Mesenchymal stem cell (in vitro differentiated cells and primary cell): ENCODE measurements at regions not wholly inside any gene's neighbourhood (a gene's known extent, or its start where the extent isn't known, plus 50 kb on each side); places are given as distances from the start of the nearest gene placed in this dataset.

Experiments used
- DNase-seq: peaks from one replicate; pipeline ENCODE4 v3.0.0-alpha.2; 2013
- H2AFZ ChIP-seq: one replicate; pipeline ENCODE4 v1.6.1; 2013; ENCODE audit warnings: low read depth, mild to moderate bottlenecking, control low read depth, inconsistent platforms, low read length, moderate library complexity
- H2AK5ac ChIP-seq: 2 replicates; pipeline ENCODE4 v1.6.1; 2013; ENCODE audit warnings: low read length, moderate library complexity, mild to moderate bottlenecking, inconsistent platforms; ENCODE audit not compliant: severe bottlenecking
- H2BK120ac ChIP-seq: one replicate; pipeline ENCODE4 v1.6.1; 2013; ENCODE audit warnings: low read depth, mild to moderate bottlenecking, inconsistent platforms, low read length, moderate library complexity
- H2BK12ac ChIP-seq, 2 experiments: one replicate each; pipeline ENCODE4 v1.6.1; 2013; ENCODE audit warnings: inconsistent platforms in 2 of 2, low read length in 2 of 2, mild to moderate bottlenecking in 2 of 2, moderate library complexity in 2 of 2, control low read depth in 1 of 2
- H2BK15ac ChIP-seq: one replicate; pipeline ENCODE4 v1.6.1; 2013; ENCODE audit warnings: mild to moderate bottlenecking, low read depth, inconsistent platforms; ENCODE audit not compliant: poor library complexity, severe bottlenecking
- H2BK5ac ChIP-seq: 2 replicates; pipeline ENCODE4 v1.6.1; 2013; ENCODE audit warnings: low read depth, mild to moderate bottlenecking, low read length, control low read depth, inconsistent platforms; ENCODE audit not compliant: poor library complexity, severe bottlenecking
- H3K14ac ChIP-seq, 2 experiments: one replicate each; pipeline ENCODE4 v1.6.1; 2013; ENCODE audit warnings: inconsistent platforms in 2 of 2, low read length in 2 of 2, control low read depth in 1 of 2, mild to moderate bottlenecking in 1 of 2, moderate library complexity in 1 of 2
- H3K18ac ChIP-seq, 2 experiments: one replicate each; pipeline ENCODE4 v1.6.1; 2013; ENCODE audit warnings: inconsistent platforms in 2 of 2, low read length in 2 of 2, control low read depth in 1 of 2, low read depth in 1 of 2, mild to moderate bottlenecking in 1 of 2
- H3K23ac ChIP-seq, 2 experiments: one replicate each; pipeline ENCODE4 v1.6.1; 2013; ENCODE audit warnings: inconsistent platforms in 2 of 2, low read length in 2 of 2, mild to moderate bottlenecking in 2 of 2, moderate library complexity in 2 of 2, control low read depth in 1 of 2
- H3K27ac ChIP-seq: 2 replicates; pipeline ENCODE4 v1.5.1; 2013; ENCODE audit warnings: mild to moderate bottlenecking, moderate library complexity, low read length, control low read depth, inconsistent platforms; ENCODE audit not compliant: poor library complexity, severe bottlenecking
- H3K27me3 ChIP-seq, 2 experiments: 2 replicates each; pipeline versions ENCODE4 v1.6.1 to v1.7.0; 2013; ENCODE audit warnings: low read length in 2 of 2, mild to moderate bottlenecking in 2 of 2, moderate library complexity in 2 of 2, control low read depth in 1 of 2, inconsistent platforms in 1 of 2; ENCODE audit not compliant: control insufficient read depth in 1 of 2, insufficient read depth in 1 of 2
- H3K36me3 ChIP-seq, 2 experiments: 2 replicates each; pipeline versions ENCODE4 v1.6.1 to v1.7.0; 2013; ENCODE audit warnings: low read length in 2 of 2, control low read depth in 1 of 2, inconsistent platforms in 1 of 2, low read depth in 1 of 2, mild to moderate bottlenecking in 1 of 2; ENCODE audit not compliant: insufficient read depth in 2 of 2, control insufficient read depth in 1 of 2
- H3K4ac ChIP-seq, 2 experiments: one replicate each; pipeline ENCODE4 v1.6.1; 2013; ENCODE audit warnings: inconsistent platforms in 2 of 2, low read length in 2 of 2, mild to moderate bottlenecking in 2 of 2, moderate library complexity in 2 of 2, control low read depth in 1 of 2, low read depth in 1 of 2
- H3K4me1 ChIP-seq: 2 replicates; pipeline ENCODE4 v1.6.1; 2013; ENCODE audit warnings: low read depth, low read length, control low read depth; ENCODE audit not compliant: control insufficient read depth, insufficient read depth
- H3K4me2 ChIP-seq: 2 replicates; pipeline ENCODE4 v1.6.1; 2013; ENCODE audit warnings: low read length, mild to moderate bottlenecking, inconsistent platforms; ENCODE audit not compliant: poor library complexity, severe bottlenecking
- H3K4me3 ChIP-seq, 2 experiments: 2 replicates each; pipeline versions ENCODE4 v1.5.1 to v1.7.0; 2013; ENCODE audit warnings: low read length in 2 of 2, mild to moderate bottlenecking in 2 of 2, control low read depth in 1 of 2, low read depth in 1 of 2; ENCODE audit not compliant: insufficient read depth in 1 of 2
- H3K79me1 ChIP-seq: replicated peaks from 2 replicates; pipeline ENCODE4 v1.6.1; 2013; ENCODE audit warnings: mild to moderate bottlenecking, control low read depth, low read length, inconsistent platforms; ENCODE audit not compliant: poor library complexity, severe bottlenecking
- H3K9ac ChIP-seq: 2 replicates; pipeline ENCODE4 v1.7.0; 2013; ENCODE audit warnings: mild to moderate bottlenecking, low read length, moderate library complexity
- H3K9me3 ChIP-seq: 2 replicates; pipeline ENCODE4 v1.7.0; 2013; ENCODE audit warnings: mild to moderate bottlenecking, low read length; ENCODE audit not compliant: control insufficient read depth
- H4K8ac ChIP-seq: one replicate; pipeline ENCODE4 v1.6.1; 2013; ENCODE audit warnings: inconsistent platforms, mild to moderate bottlenecking, low read length, moderate library complexity
- H4K91ac ChIP-seq: one replicate; pipeline ENCODE4 v1.6.1; 2013; ENCODE audit warnings: mild to moderate bottlenecking, low read length, inconsistent platforms
- WGBS: methylation state at CpG from one replicate; pipeline ENCODE4 v1.1.7; 2013; ENCODE audit warnings: mixed read lengths; 5-methylcytosine and 5-hydroxymethylcytosine counted together

GRCh38 chr11:129264114-129264513 is 72.0 kb upstream of the ARHGAP32 start:
- H3K4me1 ChIP-seq = no peaks in the 10 kb centered on the region
- no peak overlapping the region for H3K4me3 ChIP-seq
- no peaks in the 10 kb centered on the region for H3K27me3 ChIP-seq
- WGBS = no CpG with 5 or more reads among the region's 2 CpGs
- H3K4me2 ChIP-seq = no peak overlapping the region
- no peak overlapping the region for H2BK12ac ChIP-seq
- H3K9ac ChIP-seq = no peak overlapping the region
- no peak overlapping the region for H2BK5ac ChIP-seq
- no peak overlapping the region for H3K27ac ChIP-seq
- H2BK15ac ChIP-seq = no peak overlapping the region
- no peak overlapping the region for H2AFZ ChIP-seq
- DNase-seq = no peak
- H3K18ac ChIP-seq = no peak overlapping the region
- no peak overlapping the region for H4K91ac ChIP-seq
- peaks cover 0 to 4% of the 10 kb centered on the region in 2 experiments for H3K36me3 ChIP-seq
- peaks cover 19% of the 10 kb centered on the region for H3K79me1 ChIP-seq
- no peaks in the 10 kb centered on the region for H3K9me3 ChIP-seq
- no peak overlapping the region for H4K8ac ChIP-seq
- H2AK5ac ChIP-seq = no peak overlapping the region
- H3K4ac ChIP-seq = no peak overlapping the region
- no peak overlapping the region for H2BK120ac ChIP-seq
- no peak overlapping the region for H3K14ac ChIP-seq
- H3K23ac ChIP-seq = no peak overlapping the region

DNA sequence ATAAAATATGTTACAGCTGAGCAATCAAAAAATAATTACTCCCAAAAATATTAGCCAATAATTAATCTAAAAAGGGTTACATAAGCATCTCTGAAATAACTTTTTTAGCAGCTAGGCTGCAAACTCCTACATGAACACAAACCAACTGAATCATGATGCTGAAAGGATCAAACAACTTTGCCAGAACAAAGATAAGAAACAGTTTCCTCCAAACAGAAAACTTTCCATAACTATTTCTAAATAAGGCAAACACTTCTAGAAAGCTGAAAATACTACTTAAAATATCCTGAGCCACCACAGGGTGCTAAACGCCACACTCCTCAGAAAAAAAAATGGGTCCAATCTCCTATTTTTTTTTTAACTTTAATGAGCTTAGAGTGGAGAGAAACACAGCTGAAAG is 68.6 kb upstream of the ARHGAP32 start:
- Histone ChIP-seq H3K9me3 (no peaks in the 10 kb centered on the region), H3K27me3 (no peaks in the 10 kb centered on the region), H3K9ac (no peak overlapping the region), H4K91ac (no peak overlapping the region), H2BK15ac (no peak overlapping the region), H3K18ac (no peak overlapping the region), H3K4me3 (no peak overlapping the region), H2AFZ (no peak overlapping the region), H2BK12ac (no peak overlapping the region), H3K79me1 (peaks cover 10% of the 10 kb centered on the region), H2AK5ac (no peak overlapping the region), H3K27ac (no peak overlapping the region), H2BK120ac (no peak overlapping the region), H4K8ac (no peak overlapping the region), H3K14ac (no peak overlapping the region), H2BK5ac (no peak overlapping the region), H3K4me1 (no peaks in the 10 kb centered on the region), H3K4me2 (no peak overlapping the region), H3K4ac (no peak overlapping the region), H3K36me3 (no peaks in the 10 kb centered on the region), H3K23ac (no peak overlapping the region)
- WGBS = 88% methylated on average over 1 of the region's 1 CpG
- DNase-seq = peak; percentile 28

- H3K36me3 ChIP-seq = no peaks in the 10 kb centered on the region
Observed at GRCh38 chr11:129259931-129260348, 67.8 kb upstream of the ARHGAP32 start.

DNA sequence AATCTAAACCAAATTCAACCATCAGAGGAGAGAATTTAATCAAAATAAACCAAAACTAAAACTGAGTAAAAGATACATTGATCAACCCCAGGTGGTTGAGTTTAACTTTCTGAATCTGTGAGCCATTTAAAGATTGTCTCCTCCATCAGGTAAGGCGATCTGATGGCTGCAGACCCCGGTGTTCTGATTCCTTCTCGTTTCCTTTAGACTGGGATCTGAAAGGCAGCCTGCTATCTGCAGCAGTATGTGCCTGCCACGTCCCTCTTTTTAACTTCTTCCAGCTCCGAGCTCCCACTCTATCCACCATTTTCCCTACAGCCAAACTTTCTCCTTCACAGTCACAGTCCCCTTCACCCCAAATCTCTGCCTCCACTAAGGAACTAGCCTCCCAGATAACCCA is 66.1 kb upstream of the ARHGAP32 start:
- H3K27me3 ChIP-seq = no peaks in the 10 kb centered on the region
- no peak overlapping the region for H3K4me3 ChIP-seq
- H2BK120ac ChIP-seq = no peak overlapping the region
- no peaks in the 10 kb centered on the region for H3K4me1 ChIP-seq
- H3K79me1 ChIP-seq = peaks cover 9% of the 10 kb centered on the region
- no peak overlapping the region for H3K14ac ChIP-seq
- H3K36me3 ChIP-seq = no peaks in the 10 kb centered on the region
- no peak overlapping the region for H2BK15ac ChIP-seq
- no peaks in the 10 kb centered on the region for H3K9me3 ChIP-seq
- H2BK5ac ChIP-seq = no peak overlapping the region
- no peak overlapping the region for H3K27ac ChIP-seq
- H3K4ac ChIP-seq = no peak overlapping the region
- H4K91ac ChIP-seq = no peak overlapping the region
- H2BK12ac ChIP-seq = no peak overlapping the region
- no peak overlapping the region for H3K18ac ChIP-seq
- H4K8ac ChIP-seq = no peak overlapping the region
- H2AFZ ChIP-seq = no peak overlapping the region
- no peak overlapping the region for H3K4me2 ChIP-seq
- H3K9ac ChIP-seq = no peak overlapping the region
- WGBS = 67% methylated on average over 5 of the region's 5 CpGs
- H2AK5ac ChIP-seq = no peak overlapping the region
- no peak overlapping the region for H3K23ac ChIP-seq
- no peak for DNase-seq

More at GRCh38 chr11:129259931-129260348, 67.8 kb upstream of the ARHGAP32 start:
- no peak overlapping the region for H2BK5ac ChIP-seq
- H3K27me3 ChIP-seq = no peaks in the 10 kb centered on the region
- no peak overlapping the region for H4K8ac ChIP-seq
- DNase-seq = peak; percentile 50
- no peaks in the 10 kb centered on the region for H3K4me1 ChIP-seq
- H2AFZ ChIP-seq = no peak overlapping the region
- H3K4me2 ChIP-seq = no peak overlapping the region
- H2AK5ac ChIP-seq = no peak overlapping the region
- H3K9ac ChIP-seq = no peak overlapping the region
- no peak overlapping the region for H2BK120ac ChIP-seq
- H3K23ac ChIP-seq = no peak overlapping the region
- H4K91ac ChIP-seq = no peak overlapping the region
- H3K4ac ChIP-seq = no peak overlapping the region
- peaks cover 10% of the 10 kb centered on the region for H3K79me1 ChIP-seq
- H2BK12ac ChIP-seq = no peak overlapping the region
- H3K4me3 ChIP-seq = no peak overlapping the region
- no peak overlapping the region for H3K14ac ChIP-seq
- 81% methylated on average over 2 of the region's 3 CpGs for WGBS
- no peaks in the 10 kb centered on the region for H3K9me3 ChIP-seq
- H2BK15ac ChIP-seq = no peak overlapping the region
- H3K18ac ChIP-seq = no peak overlapping the region
- no peak overlapping the region for H3K27ac ChIP-seq
